ENCODE measurements at regions not wholly inside any gene's neighbourhood (a gene's known extent, or its start where the extent isn't known, plus 50 kb on each side); places are given as distances from the start of the nearest gene placed in this dataset.

DNA sequence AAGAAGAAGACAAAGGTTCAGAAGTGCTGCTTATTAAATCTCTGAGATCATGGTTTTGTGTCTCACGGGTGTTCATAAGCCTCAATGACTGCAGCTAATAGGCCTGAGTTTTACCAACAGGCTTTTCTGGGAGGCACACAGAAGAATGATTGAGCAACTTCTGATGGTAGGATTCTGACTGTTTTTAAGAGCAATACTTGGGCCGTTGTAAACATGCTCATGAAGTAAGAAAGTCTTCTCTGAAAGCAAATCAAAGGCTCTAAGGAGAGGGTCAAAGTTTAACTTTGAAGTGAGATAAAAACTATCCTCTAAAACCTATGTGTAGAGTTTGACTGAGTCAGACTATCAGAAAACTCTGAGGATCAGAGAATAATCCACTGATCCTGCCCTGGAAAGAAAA, 390.9 kb upstream of the DAB2 start:
- peaks cover 12% of the 10 kb centered on the region for H3K4me1 Mint-ChIP-seq
- TF ChIP-seq, protein P1, sequence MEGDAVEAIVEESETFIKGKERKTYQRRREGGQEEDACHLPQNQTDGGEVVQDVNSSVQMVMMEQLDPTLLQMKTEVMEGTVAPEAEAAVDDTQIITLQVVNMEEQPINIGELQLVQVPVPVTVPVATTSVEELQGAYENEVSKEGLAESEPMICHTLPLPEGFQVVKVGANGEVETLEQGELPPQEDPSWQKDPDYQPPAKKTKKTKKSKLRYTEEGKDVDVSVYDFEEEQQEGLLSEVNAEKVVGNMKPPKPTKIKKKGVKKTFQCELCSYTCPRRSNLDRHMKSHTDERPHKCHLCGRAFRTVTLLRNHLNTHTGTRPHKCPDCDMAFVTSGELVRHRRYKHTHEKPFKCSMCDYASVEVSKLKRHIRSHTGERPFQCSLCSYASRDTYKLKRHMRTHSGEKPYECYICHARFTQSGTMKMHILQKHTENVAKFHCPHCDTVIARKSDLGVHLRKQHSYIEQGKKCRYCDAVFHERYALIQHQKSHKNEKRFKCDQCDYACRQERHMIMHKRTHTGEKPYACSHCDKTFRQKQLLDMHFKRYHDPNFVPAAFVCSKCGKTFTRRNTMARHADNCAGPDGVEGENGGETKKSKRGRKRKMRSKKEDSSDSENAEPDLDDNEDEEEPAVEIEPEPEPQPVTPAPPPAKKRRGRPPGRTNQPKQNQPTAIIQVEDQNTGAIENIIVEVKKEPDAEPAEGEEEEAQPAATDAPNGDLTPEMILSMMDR (IDR thresholded peaks at IDR 0.05; ENCODE audit: unreplicated experiment): no peak
- no peak for DNase-seq (ENCODE audit: low spot score in 2 of 2, unreplicated experiment in 2 of 2)
- H3K27me3 Mint-ChIP-seq (ENCODE audit: low read depth): no peaks in the 10 kb centered on the region
- H3K9me3 Mint-ChIP-seq: no peaks in the 10 kb centered on the region
- H3K27ac Mint-ChIP-seq: peak overlapping the region; percentile 60
- no peak overlapping the region for H3K4me3 Mint-ChIP-seq
- H3K36me3 Mint-ChIP-seq: no peaks in the 10 kb centered on the region

DNA sequence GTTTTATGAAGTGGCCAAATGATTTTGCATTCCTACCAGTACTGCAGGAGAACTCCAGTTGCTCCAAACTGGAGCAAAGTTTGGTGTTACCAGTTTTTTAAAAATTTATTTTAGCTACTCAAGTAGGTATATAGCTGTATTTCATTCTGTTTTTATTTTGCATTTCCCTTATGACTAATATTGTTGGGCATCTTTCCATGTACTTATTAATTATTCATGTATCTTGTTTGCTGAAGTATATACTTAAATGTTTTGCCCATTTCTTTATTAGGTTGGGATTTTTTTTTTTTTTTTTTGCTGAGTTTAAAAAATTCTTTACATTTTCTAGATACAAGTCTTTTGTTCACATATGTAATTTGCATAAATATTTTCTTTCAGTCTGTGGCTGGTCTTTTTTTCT, 386.6 kb upstream of the DAB2 start:
- Mint-ChIP-seq H3K4me1 (peaks cover 9% of the 10 kb centered on the region), H3K9me3 (no peaks in the 10 kb centered on the region), H3K27me3 (ENCODE audit: low read depth) (peaks cover 1% of the 10 kb centered on the region), H3K4me3 (no peak overlapping the region), H3K27ac (no peak overlapping the region), H3K36me3 (no peaks in the 10 kb centered on the region)
- TF ChIP-seq, protein P1 (IDR thresholded peaks at IDR 0.05; ENCODE audit: unreplicated experiment): no peak
- DNase-seq (ENCODE audit: low spot score in 2 of 2, unreplicated experiment in 2 of 2): no peak

DNA sequence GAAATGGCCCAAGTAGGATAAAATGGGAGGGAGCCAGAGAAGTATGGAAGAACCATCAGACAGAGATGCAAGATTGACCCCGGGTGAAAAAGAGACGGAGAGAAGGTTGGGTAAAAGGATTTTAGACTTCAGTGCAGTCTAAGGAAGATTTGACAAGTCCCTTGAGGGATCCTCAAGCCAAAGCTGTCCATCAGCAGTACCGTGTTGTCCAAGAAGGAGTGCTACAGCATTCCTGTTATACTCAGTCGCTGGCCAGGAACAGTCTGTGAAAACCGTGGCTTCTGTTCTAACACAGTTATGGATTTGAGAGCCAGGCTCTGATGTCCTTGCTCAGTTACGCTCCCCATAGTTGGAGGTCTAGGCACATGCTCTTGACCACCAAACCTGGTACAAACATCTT, 383.9 kb upstream of the DAB2 start:
- Mint-ChIP-seq H3K27me3 (ENCODE audit: low read depth) (peaks cover 1% of the 10 kb centered on the region), H3K4me1 (peaks cover 4% of the 10 kb centered on the region), H3K27ac (no peak overlapping the region), H3K9me3 (no peaks in the 10 kb centered on the region), H3K36me3 (no peaks in the 10 kb centered on the region), H3K4me3 (no peak overlapping the region)
- DNase-seq (ENCODE audit: low spot score in 2 of 2, unreplicated experiment in 2 of 2): no peak
- TF ChIP-seq, protein P1 (IDR thresholded peaks at IDR 0.05; ENCODE audit: unreplicated experiment): no peak

DNA sequence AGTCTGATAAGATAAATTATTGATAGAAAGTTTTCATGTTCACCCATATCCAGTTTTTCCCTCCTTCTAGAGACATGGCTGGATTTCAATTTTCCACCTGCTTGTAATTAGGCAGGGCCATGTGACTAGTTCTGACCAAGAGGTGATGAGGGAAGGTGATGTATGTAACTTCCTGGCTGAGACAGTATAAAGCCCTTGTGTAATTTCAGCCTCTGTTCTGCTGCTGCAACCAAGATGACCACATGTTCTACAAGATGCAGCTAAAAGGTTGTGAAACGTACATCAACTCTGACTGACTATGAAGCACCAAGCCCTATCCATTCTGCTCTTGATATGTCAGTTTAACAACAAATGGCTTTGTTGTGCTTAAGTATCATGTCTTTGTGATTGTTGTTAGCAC, 376.5 kb upstream of the DAB2 start:
- Mint-ChIP-seq H3K27ac (no peak overlapping the region), H3K36me3 (no peaks in the 10 kb centered on the region), H3K9me3 (no peaks in the 10 kb centered on the region), H3K27me3 (ENCODE audit: low read depth) (peaks cover 1% of the 10 kb centered on the region), H3K4me1 (peaks cover 3% of the 10 kb centered on the region), H3K4me3 (no peak overlapping the region)
- DNase-seq (ENCODE audit: low spot score in 2 of 2, unreplicated experiment in 2 of 2): no peak
- TF ChIP-seq, protein P1 (IDR thresholded peaks at IDR 0.05; ENCODE audit: unreplicated experiment): no peak

DNA sequence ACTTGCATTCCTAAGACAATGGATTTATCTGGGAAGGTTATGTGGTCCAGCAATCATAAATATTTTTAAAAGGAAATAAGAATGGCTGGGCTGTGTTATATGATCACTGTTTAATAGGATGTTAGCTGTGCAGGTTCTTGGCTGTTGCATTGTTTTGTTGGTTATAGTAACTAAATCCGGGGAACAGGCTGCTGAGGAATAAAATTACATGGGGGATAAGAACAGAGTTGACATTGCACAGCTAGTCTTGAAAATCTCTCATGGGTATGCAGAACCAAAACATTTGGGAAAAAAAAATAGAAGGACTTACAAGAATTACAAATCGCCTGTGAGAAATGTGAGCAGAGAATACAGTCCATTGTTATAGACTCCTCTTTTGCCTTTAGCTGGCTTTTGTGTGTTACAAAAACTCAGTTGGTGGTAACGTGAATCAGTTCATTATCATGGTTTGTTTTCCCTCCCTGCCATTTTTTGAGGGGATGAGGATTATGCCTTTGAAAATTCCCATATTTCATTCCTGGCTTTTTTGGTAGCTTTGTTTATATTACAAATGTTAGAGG, 375.3 kb upstream of the DAB2 start:
- Mint-ChIP-seq H3K4me1 (peaks cover 3% of the 10 kb centered on the region), H3K36me3 (no peaks in the 10 kb centered on the region), H3K9me3 (no peaks in the 10 kb centered on the region), H3K4me3 (no peak overlapping the region), H3K27me3 (ENCODE audit: low read depth) (peaks cover 1% of the 10 kb centered on the region), H3K27ac (no peak overlapping the region)
- TF ChIP-seq, protein P1 (IDR thresholded peaks at IDR 0.05; ENCODE audit: unreplicated experiment): no peak
- DNase-seq (ENCODE audit: low spot score in 2 of 2, unreplicated experiment in 2 of 2): no peak

DNA sequence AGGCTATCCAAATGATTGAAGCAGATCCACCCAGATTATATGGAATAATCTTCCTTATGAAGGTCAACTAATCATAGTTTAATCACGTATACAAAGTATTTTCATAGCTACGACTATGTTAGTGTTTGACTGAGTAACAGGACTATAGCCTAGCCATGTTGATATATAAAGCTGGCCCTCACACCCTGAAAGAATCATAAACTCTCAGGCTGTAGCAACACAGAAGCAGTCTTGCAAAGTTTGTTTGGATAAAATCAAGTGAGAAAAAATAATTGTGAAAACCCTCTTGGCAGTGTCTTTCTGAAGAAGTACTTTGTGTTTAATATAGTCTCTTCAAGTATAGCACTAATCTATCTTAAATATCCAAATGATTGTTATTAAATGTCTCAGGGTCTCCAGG, 374.5 kb upstream of the DAB2 start:
- no peak for DNase-seq (ENCODE audit: low spot score in 2 of 2, unreplicated experiment in 2 of 2)
- TF ChIP-seq, protein P1 (IDR thresholded peaks at IDR 0.05; ENCODE audit: unreplicated experiment): no peak
- H3K27ac Mint-ChIP-seq: no peak overlapping the region
- H3K9me3 Mint-ChIP-seq: no peaks in the 10 kb centered on the region
- H3K4me1 Mint-ChIP-seq: peaks cover 4% of the 10 kb centered on the region
- peaks cover 1% of the 10 kb centered on the region for H3K27me3 Mint-ChIP-seq (ENCODE audit: low read depth)
- H3K36me3 Mint-ChIP-seq: no peaks in the 10 kb centered on the region
- H3K4me3 Mint-ChIP-seq: no peak overlapping the region

Measured in mesothelial cell of epicardium (in vitro differentiated cells).